Kidney (tissue), 13 donors: ENCODE measurements at regions not wholly inside any gene's neighbourhood (a gene's known extent, or its start where the extent isn't known, plus 50 kb on each side); places are given as distances from the start of the nearest gene placed in this dataset.

Source experiments
- DNase-seq, 5 donors: peaks; one replicate each; pipeline ENCODE4 v3.0.0-alpha.2; 2013 to 2020
- FAIRE-seq: peaks from 2 replicates; lab custom pipeline; 2012; peaks lifted over from hg19 to GRCh38; lab: Jason Lieb, UNC
- H3K27ac ChIP-seq, 2 donors: one replicate each; pipeline ENCODE4 v1.7.0; 2013; ENCODE audit warnings: low read depth in 2 of 2, low read length in 2 of 2, inconsistent platforms in 1 of 2
- H3K27me3 ChIP-seq: one replicate; pipeline ENCODE4 v1.7.1; 2013; ENCODE audit warnings: low read length, inconsistent platforms; ENCODE audit not compliant: control insufficient read depth, insufficient read depth
- H3K36me3 ChIP-seq, 3 donors: one replicate each; pipeline versions ENCODE4 v1.7.0 to v1.7.1; 2013; ENCODE audit warnings: low read length in 3 of 3, control low read depth in 1 of 3, inconsistent platforms in 1 of 3; ENCODE audit not compliant: insufficient read depth in 3 of 3, control insufficient read depth in 2 of 3
- H3K4me1 ChIP-seq, 3 donors: one replicate each; pipeline versions ENCODE4 v1.7.0 to v1.7.1; 2013; ENCODE audit warnings: low read length in 3 of 3, inconsistent platforms in 1 of 3, low read depth in 1 of 3; ENCODE audit not compliant: control insufficient read depth in 2 of 3, insufficient read depth in 2 of 3
- H3K4me3 ChIP-seq, 3 donors: one replicate each; pipeline versions ENCODE4 v1.7.0 to v1.8.1; 2013; ENCODE audit warnings: low read length in 3 of 3, control low read depth in 1 of 3, inconsistent platforms in 1 of 3
- H3K9ac ChIP-seq, 3 donors: one replicate each; pipeline versions ENCODE4 v1.7.0 to v1.7.1; 2013; ENCODE audit warnings: low read length in 3 of 3, control low read depth in 1 of 3, inconsistent platforms in 1 of 3
- H3K9me3 ChIP-seq, 3 donors: one replicate each; pipeline versions ENCODE4 v1.7.0 to v1.7.1; 2013; ENCODE audit warnings: low read length in 3 of 3, control low read depth in 1 of 3, inconsistent platforms in 1 of 3; ENCODE audit not compliant: control insufficient read depth in 2 of 3, insufficient read depth in 1 of 3
- CTCF ChIP-seq: IDR thresholded peaks from 3 replicates; pipeline ENCODE4 v1.5.1; 2012; ENCODE audit warnings: mild to moderate bottlenecking, moderate library complexity, borderline replicate concordance; ENCODE audit not compliant: insufficient read depth; ENCODE audit errors: extremely low read depth
- intact Hi-C: fragments of 100-400 bp; cut with DNase I; formaldehyde crosslinking; loops from one replicate; pipeline ENCODE4 v1.11.1; 2022
- donor health status: control.
- donor health status: control.
- donor health status: control.
- donor health status: control.
- donor health status: control.
- donor health status: DM: yes; HTN: yes; CAD: no.
- donor health status: Normal renal cell carcinoma (clear cell type).

- intact Hi-C loops, result no loop called here
- DNase-seq, result peak in 1 of 5 donors; percentile 3
- no peak for FAIRE-seq
These were observed 110.8 kb upstream of the KCNJ3 start for GRCh38 chr2:154587739-154588138.

GRCh38 chr2:154588838-154589237, 109.7 kb upstream of the KCNJ3 start:
- H3K27me3 ChIP-seq, result no peaks in the 10 kb centered on the region
- H3K27ac ChIP-seq, result no peak overlapping the region
- no peak overlapping the region for H3K4me3 ChIP-seq
- H3K9ac ChIP-seq, result no peak overlapping the region
- no peaks in the 10 kb centered on the region for H3K36me3 ChIP-seq
- FAIRE-seq, result no peak
- intact Hi-C loops, result no loop called here
- DNase-seq, result no peak
- no peak for TF ChIP-seq CTCF
- H3K9me3 ChIP-seq, result no peaks in the 10 kb centered on the region
- peaks cover 0 to 2% (median 0%) of the 10 kb centered on the region in 3 donors for H3K4me1 ChIP-seq

More at GRCh38 chr2:154587739-154588138, 110.8 kb upstream of the KCNJ3 start:
- Histone ChIP-seq H3K4me3 (no peak overlapping the region), H3K9me3 (no peaks in the 10 kb centered on the region), H3K36me3 (no peaks in the 10 kb centered on the region), H3K27me3 (no peaks in the 10 kb centered on the region), H3K9ac (no peak overlapping the region), H3K27ac (no peak overlapping the region), H3K4me1 (peaks cover 0 to 2% (median 0%) of the 10 kb centered on the region in 3 donors)
- TF ChIP-seq CTCF, result no peak

GRCh38 chr2:154589514-154589913, 109.0 kb upstream of the KCNJ3 start:
- TF ChIP-seq CTCF, result no peak
- no peak for DNase-seq
- no peak for FAIRE-seq
- Histone ChIP-seq H3K36me3 (no peaks in the 10 kb centered on the region), H3K4me3 (no peak overlapping the region), H3K4me1 (peaks cover 0 to 2% (median 0%) of the 10 kb centered on the region in 3 donors), H3K27me3 (no peaks in the 10 kb centered on the region), H3K9me3 (no peaks in the 10 kb centered on the region), H3K9ac (no peak overlapping the region), H3K27ac (no peak overlapping the region)
- intact Hi-C loops, result no loop called here

GRCh38 chr2:154591294-154591820, 107.1 kb upstream of the KCNJ3 start:
- H3K9ac ChIP-seq, result no peak overlapping the region
- DNase-seq (no peak), FAIRE-seq (no peak)
- no peaks in the 10 kb centered on the region for H3K27me3 ChIP-seq
- no peak overlapping the region for H3K4me3 ChIP-seq
- no peaks in the 10 kb centered on the region for H3K9me3 ChIP-seq
- H3K4me1 ChIP-seq, result peaks cover 0 to 2% (median 0%) of the 10 kb centered on the region in 3 donors
- no peak for TF ChIP-seq CTCF
- no peak overlapping the region for H3K27ac ChIP-seq
- intact Hi-C loops, result no loop called here
- H3K36me3 ChIP-seq, result no peaks in the 10 kb centered on the region
